H9 (cell line): ENCODE measurements at regions not wholly inside any gene's neighbourhood (a gene's known extent, or its start where the extent isn't known, plus 50 kb on each side); places are given as distances from the start of the nearest gene placed in this dataset.

Source experiments
- DNase-seq: peaks from one replicate; pipeline ENCODE4 v3.0.0-alpha.2; 2017
- H2AFZ ChIP-seq: one replicate; pipeline ENCODE4 v1.6.1; 2013; ENCODE audit warnings: mild to moderate bottlenecking, low read length, control low read depth, moderate library complexity
- H2AK5ac ChIP-seq: 2 replicates; pipeline ENCODE4 v1.6.1; 2013; ENCODE audit warnings: low read length, control low read depth, mixed read lengths; ENCODE audit not compliant: insufficient read length
- H2BK120ac ChIP-seq: one replicate; pipeline ENCODE4 v1.6.1; 2013; ENCODE audit warnings: low read depth, mild to moderate bottlenecking, low read length, control low read depth, inconsistent platforms; ENCODE audit not compliant: poor library complexity, severe bottlenecking
- H2BK12ac ChIP-seq: 2 replicates; pipeline ENCODE4 v1.6.1; 2013; ENCODE audit warnings: low read length, control low read depth, mixed read lengths, low read depth; ENCODE audit not compliant: insufficient read length
- H2BK15ac ChIP-seq: 2 replicates; pipeline ENCODE4 v1.6.1; 2013; ENCODE audit warnings: low read depth, low read length, control low read depth
- H2BK20ac ChIP-seq: one replicate; pipeline ENCODE4 v1.6.1; 2013; ENCODE audit warnings: low read depth, mild to moderate bottlenecking, low read length, control low read depth, inconsistent platforms; ENCODE audit not compliant: poor library complexity, severe bottlenecking
- H2BK5ac ChIP-seq: 2 replicates; pipeline ENCODE4 v1.6.1; 2013; ENCODE audit warnings: low read length, control low read depth, mixed read lengths; ENCODE audit not compliant: insufficient read length
- H3K14ac ChIP-seq: 2 replicates; pipeline ENCODE4 v1.6.1; 2013; ENCODE audit warnings: low read length, control low read depth; ENCODE audit not compliant: insufficient read depth
- H3K18ac ChIP-seq: 2 replicates; pipeline ENCODE4 v1.6.1; 2013; ENCODE audit warnings: low read depth, mild to moderate bottlenecking, mixed read lengths, low read length, control low read depth; ENCODE audit not compliant: insufficient read length
- H3K23ac ChIP-seq: 2 replicates; pipeline ENCODE4 v1.6.1; 2013; ENCODE audit warnings: low read length, control low read depth, mixed read lengths, low read depth; ENCODE audit not compliant: insufficient read length
- H3K23me2 ChIP-seq: 2 replicates; pipeline ENCODE4 v1.6.1; 2013; ENCODE audit warnings: low read depth, mild to moderate bottlenecking, mixed read lengths, low read length, control low read depth; ENCODE audit not compliant: insufficient read length, poor library complexity, severe bottlenecking
- H3K27ac ChIP-seq: 2 replicates; pipeline ENCODE4 v1.5.1; 2013; ENCODE audit warnings: low read length, control low read depth, mixed read lengths, low read depth; ENCODE audit not compliant: insufficient read length
- H3K27me3 ChIP-seq: 2 replicates; pipeline ENCODE4 v1.6.1; 2013; ENCODE audit warnings: low read length, control low read depth, inconsistent platforms; ENCODE audit not compliant: insufficient read depth
- H3K4ac ChIP-seq: 2 replicates; pipeline ENCODE4 v1.6.1; 2013; ENCODE audit warnings: low read depth, mild to moderate bottlenecking, control low read depth, inconsistent platforms, low read length, moderate library complexity
- H3K4me1 ChIP-seq: 2 replicates; pipeline ENCODE4 v1.6.1; 2013; ENCODE audit warnings: low read length, control low read depth, inconsistent platforms; ENCODE audit not compliant: insufficient read depth
- H3K4me2 ChIP-seq: 2 replicates; pipeline ENCODE4 v1.6.1; 2013; ENCODE audit warnings: low read length, control low read depth, mixed read lengths; ENCODE audit not compliant: insufficient read length, insufficient read depth
- H3K56ac ChIP-seq: 2 replicates; pipeline ENCODE4 v1.6.1; 2013; ENCODE audit warnings: low read depth, mild to moderate bottlenecking, mixed read lengths, low read length, control low read depth; ENCODE audit not compliant: insufficient read length
- H3K79me1 ChIP-seq: 2 replicates; pipeline ENCODE4 v1.6.1; 2013; ENCODE audit warnings: low read depth, mild to moderate bottlenecking, moderate library complexity, low read length, control low read depth, inconsistent platforms; ENCODE audit not compliant: insufficient read depth, poor library complexity, severe bottlenecking
- H3K79me2 ChIP-seq: 2 replicates; pipeline ENCODE4 v1.6.1; 2013; ENCODE audit warnings: low read length, control low read depth, inconsistent platforms; ENCODE audit not compliant: insufficient read depth
- H3K9ac ChIP-seq: 2 replicates; pipeline ENCODE4 v1.6.1; 2013; ENCODE audit warnings: low read length, control low read depth, mixed read lengths; ENCODE audit not compliant: insufficient read length; ENCODE audit errors: extremely low read depth
- H3K9me3 ChIP-seq: one replicate; pipeline ENCODE4 v1.6.1; 2013; ENCODE audit warnings: low read depth, low read length, inconsistent platforms; ENCODE audit not compliant: control insufficient read depth
- H3T11ph ChIP-seq: one replicate; pipeline ENCODE4 v1.6.1; 2013; ENCODE audit warnings: mild to moderate bottlenecking, low read length, control low read depth, inconsistent platforms
- H4K20me1 ChIP-seq: one replicate; pipeline ENCODE4 v1.6.1; 2013; ENCODE audit not compliant: control insufficient read depth, insufficient read length, insufficient read depth
- H4K5ac ChIP-seq: 2 replicates; pipeline ENCODE4 v1.6.1; 2013; ENCODE audit warnings: low read depth, mild to moderate bottlenecking, mixed read lengths, low read length, control low read depth; ENCODE audit not compliant: insufficient read length
- H4K8ac ChIP-seq: replicated peaks from 2 replicates; pipeline ENCODE4 v1.6.1; 2013; ENCODE audit warnings: low read length, control low read depth, mixed read lengths, low read depth; ENCODE audit not compliant: insufficient read length
- H4K91ac ChIP-seq: 2 replicates; pipeline ENCODE4 v1.6.1; 2013; ENCODE audit warnings: low read depth, mild to moderate bottlenecking, moderate library complexity, mixed read lengths, low read length, control low read depth; ENCODE audit not compliant: insufficient read length
- H3K27ac Mint-ChIP-seq, 3 experiments: 2 replicates in 2 of 3; 3 replicates in 1 of 3; pipeline ENCODE4 v1.8.0; 2020 to 2021; ENCODE audit warnings: mixed read lengths in 3 of 3, mild to moderate bottlenecking in 1 of 3, moderate library complexity in 1 of 3
- H3K27me3 Mint-ChIP-seq: 2 replicates; pipeline ENCODE4 v1.8.0; 2021; ENCODE audit warnings: low read depth, mild to moderate bottlenecking, moderate library complexity, mixed read lengths
- H3K36me3 Mint-ChIP-seq, 3 experiments: 2 replicates in 2 of 3; 3 replicates in 1 of 3; pipeline ENCODE4 v1.8.0; 2020 to 2021; ENCODE audit warnings: low read depth in 3 of 3, mixed read lengths in 3 of 3; ENCODE audit not compliant: insufficient read depth in 1 of 3
- H3K4me1 Mint-ChIP-seq, 2 experiments: 2 replicates each; pipeline ENCODE4 v1.8.0; 2020; ENCODE audit warnings: mixed read lengths in 2 of 2
- H3K4me3 Mint-ChIP-seq, 2 experiments: 2 replicates in 1 of 2; 3 replicates in 1 of 2; pipeline ENCODE4 v1.8.0; 2020 to 2021; ENCODE audit warnings: mild to moderate bottlenecking in 2 of 2, mixed read lengths in 2 of 2, moderate library complexity in 1 of 2
- H3K9me3 Mint-ChIP-seq, 2 experiments: 2 replicates in 1 of 2; 3 replicates in 1 of 2; pipeline ENCODE4 v1.8.0; 2020; ENCODE audit warnings: mild to moderate bottlenecking in 2 of 2, mixed read lengths in 2 of 2, moderate library complexity in 1 of 2
- CTCF ChIP-seq: fragments of 200-600 bp; sonication (generic); conservative IDR thresholded peaks from 3 replicates; pipeline ENCODE4 v1.8.0; 2021; ENCODE audit warnings: antibody characterized with exemption, mild to moderate bottlenecking
- WGBS: extraction: QIAGEN DNeasy Blood & Tissue Kit; methylation state at CpG from one replicate; pipeline ENCODE4 v1.1.7; 2013; ENCODE audit warnings: missing lambda C conversion rate, low lambda C conversion rate, mixed read lengths; ENCODE audit not compliant: insufficient read length; ENCODE audit errors: extremely low coverage; 5-methylcytosine and 5-hydroxymethylcytosine counted together

GRCh38 chr18:45186832-45187231 lies 428.4 kb upstream of the SLC14A2 start:
- WGBS: no CpG with 5 or more reads among the region's 3 CpGs
- no peak overlapping the region for H4K91ac ChIP-seq
- no peak for TF ChIP-seq CTCF

More at GRCh38 chr18:45186832-45187231, 428.4 kb upstream of the SLC14A2 start:
- Histone ChIP-seq H2AK5ac (no peak overlapping the region), H3K18ac (no peak overlapping the region), H3K4me2 (no peak overlapping the region), H3K23me2 (no peaks in the 10 kb centered on the region), H3K23ac (no peak overlapping the region), H3K4me1 (no peaks in the 10 kb centered on the region), H2AFZ (peak overlapping the region; percentile 8), H4K20me1 (no peaks in the 10 kb centered on the region), H3K27me3 (no peaks in the 10 kb centered on the region), H2BK120ac (no peak overlapping the region), H3K9me3 (no peaks in the 10 kb centered on the region), H2BK15ac (no peak overlapping the region), H3K56ac (no peak overlapping the region), H2BK5ac (no peak overlapping the region), H3K79me1 (no peaks in the 10 kb centered on the region), H3T11ph (no peak overlapping the region), H3K27ac (no peak overlapping the region), H4K8ac (no peak overlapping the region), H2BK12ac (no peak overlapping the region), H3K9ac (no peak overlapping the region), H3K14ac (no peak overlapping the region), H3K79me2 (no peaks in the 10 kb centered on the region), H4K5ac (no peak overlapping the region), H3K4ac (no peak overlapping the region), H2BK20ac (no peak overlapping the region)
- Mint-ChIP-seq H3K9me3 (no peaks in the 10 kb centered on the region), H3K27ac (no peak overlapping the region), H3K4me1 (no peaks in the 10 kb centered on the region), H3K27me3 (no peaks in the 10 kb centered on the region), H3K36me3 (no peaks in the 10 kb centered on the region), H3K4me3 (no peak overlapping the region)
- no peak for DNase-seq
